GM19023 (cell line): ENCODE measurements at regions not wholly inside any gene's neighbourhood (a gene's known extent, or its start where the extent isn't known, plus 50 kb on each side); places are given as distances from the start of the nearest gene placed in this dataset.
A peak's percentile ranks its signal among the peaks of the same experiment; 100 is the strongest.

Source experiments
- ATAC-seq: cut with Tn5 transposase; IDR thresholded peaks from one replicate; pipeline ENCODE4 v1.9.1; 2021; ENCODE audit warnings: mild to moderate bottlenecking, moderate library complexity; ENCODE audit not compliant: unreplicated experiment

DNA sequence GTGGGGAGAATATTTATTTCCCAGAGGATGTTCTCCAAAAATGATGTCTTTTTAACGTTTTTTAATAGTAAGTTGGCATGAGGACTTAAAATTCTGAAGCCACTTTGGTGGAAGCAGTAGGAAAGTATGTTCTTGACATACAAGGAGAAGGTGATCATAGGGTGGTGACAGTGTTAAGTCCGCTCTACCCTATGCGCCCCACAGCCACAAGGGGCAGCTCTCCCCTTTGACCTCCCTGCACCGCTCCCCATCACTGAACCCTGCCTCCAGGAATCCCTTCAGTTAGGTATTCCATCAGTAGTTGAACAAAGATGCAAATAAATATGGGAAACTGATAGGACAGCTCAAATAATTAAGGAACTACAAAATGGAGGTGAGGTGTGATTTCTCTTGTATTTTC is 111.4 kb downstream of the PLEKHG1 start:
- no peak for ATAC-seq

DNA sequence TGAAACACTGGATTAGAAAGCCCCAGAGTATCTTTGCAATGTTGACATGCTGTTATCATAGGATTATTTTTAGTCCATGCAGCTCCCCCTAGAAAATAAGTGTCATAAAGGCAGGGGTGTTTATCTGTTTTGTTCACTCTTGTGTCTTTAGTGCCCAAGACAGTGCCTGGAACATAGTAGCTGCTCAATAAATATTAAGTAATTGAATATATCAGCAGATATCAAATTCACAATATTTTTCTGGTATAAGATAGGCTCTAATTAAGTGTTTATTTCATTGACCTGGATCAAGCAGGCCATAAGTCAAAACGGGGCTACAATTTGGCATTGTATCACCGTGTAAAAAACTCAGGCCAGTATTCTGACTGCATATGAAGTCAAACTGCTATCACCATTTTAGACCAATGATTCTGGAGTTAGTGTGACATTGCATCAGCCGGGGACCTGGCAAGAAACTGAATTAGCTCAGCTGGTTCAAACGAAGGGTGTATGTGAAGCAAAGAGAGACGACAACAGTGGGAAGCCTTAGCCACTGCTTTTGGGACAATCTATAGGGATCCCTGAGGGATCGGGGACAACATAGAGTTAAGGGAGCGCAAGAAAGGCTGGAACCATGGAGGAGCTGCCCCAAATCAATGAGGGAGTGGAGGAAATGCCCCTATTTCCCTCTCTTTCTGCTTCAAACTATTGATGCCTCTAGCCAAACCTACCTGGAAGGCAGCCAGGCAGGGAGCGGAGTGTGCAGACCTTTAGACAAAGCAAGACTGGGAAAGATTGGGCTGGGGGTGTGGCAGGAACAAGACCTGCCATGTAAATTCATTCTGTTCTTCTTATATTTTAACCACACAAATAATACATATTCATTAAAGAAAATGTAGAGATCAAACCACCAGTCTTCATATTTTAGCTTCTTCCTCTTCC is 112.2 kb downstream of the PLEKHG1 start:
- no peak for ATAC-seq

DNA sequence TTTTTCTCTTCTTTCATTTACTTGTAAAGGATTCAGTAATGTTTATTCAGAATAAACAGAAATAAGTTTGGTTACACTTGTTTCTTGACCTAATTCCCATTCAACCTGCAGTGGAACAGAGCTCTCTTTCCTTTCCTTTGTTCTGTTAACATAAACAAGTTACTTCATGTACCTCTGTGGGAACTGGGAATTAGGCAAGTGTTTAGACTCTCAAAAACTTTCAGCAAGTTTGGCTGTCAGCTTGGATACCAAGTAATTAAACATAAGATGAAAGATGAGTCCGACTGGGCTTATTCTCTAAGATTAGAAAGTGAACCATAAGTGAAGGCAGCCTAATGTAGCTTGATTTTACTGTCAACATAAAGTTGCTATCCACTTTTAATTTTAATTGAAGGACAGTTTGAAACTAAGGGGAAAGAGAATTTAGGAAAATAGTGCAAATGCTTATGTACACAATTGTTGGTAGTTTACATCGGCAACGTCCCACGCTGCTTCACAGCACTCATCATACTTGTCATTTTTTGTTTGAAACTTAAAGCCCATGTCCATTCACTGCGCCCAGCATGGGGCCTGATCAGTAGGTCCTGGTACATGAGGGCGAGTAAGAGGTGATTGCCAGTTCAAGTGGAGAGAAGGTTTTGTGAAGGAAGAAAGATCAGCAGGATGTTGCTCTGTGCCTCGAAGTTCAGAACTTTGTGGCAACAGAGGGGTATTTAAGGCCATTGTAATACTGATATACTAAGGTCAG is 113.0 kb downstream of the PLEKHG1 start:
- ATAC-seq: no peak

DNA sequence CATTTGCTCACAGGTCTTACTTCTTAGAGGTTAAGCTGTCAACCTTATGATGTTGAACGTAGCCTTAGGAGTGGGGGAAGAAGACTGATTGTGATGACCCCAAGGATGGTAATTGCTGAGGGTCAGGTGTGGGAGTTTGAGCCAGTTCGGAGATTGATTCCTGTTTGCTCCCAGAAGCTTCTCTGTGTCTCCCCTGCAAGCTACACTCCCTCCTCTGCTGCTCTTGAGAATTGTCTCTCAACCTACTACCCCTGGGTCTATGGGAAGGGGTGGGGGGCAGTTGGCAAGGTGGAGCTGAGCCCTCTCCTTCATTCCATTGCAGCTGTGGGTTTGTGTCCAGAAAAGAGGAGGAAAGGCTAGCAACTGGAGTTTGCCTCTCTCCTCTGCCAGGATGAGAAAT is 113.8 kb downstream of the PLEKHG1 start:
- no peak for ATAC-seq

DNA sequence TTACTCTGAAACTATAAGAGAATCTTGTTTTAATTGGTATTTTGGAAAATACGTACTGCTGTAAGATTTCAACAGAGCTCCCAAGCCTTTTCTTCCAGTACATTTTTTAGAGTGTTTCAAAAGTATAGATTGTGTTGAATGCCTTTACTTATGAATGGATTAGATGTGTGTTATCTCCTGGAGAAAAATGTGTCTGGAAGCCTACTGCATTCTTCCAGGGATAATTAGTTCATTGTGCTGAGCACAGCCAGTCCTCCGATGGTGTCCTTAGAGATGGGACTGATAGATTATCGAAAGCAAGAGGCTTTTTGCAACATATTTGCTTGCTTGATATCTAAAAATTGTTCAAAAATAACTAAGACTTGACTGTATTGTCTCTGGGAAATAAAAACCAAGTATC is 114.2 kb downstream of the PLEKHG1 start:
- no peak for ATAC-seq

DNA sequence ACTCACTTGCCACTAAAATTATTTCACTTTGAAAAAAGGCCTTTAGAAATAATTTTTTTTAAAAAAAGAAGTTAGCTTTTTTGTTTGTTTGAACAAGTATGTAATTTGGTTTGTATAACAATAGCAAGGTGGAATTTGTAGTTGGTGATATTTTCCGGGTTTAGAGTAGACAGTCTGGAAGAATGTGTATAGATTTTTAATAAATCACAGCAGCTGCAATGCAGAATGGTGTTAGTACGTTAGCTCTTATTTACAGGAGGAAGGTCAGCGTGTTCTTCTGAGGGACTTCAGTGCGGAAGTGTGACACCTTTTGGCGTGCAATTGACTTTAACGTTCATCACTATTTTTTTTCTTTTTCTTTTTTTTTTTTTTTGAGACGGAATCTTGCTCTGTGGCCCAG is 115.4 kb downstream of the PLEKHG1 start:
- ATAC-seq: no peak

DNA sequence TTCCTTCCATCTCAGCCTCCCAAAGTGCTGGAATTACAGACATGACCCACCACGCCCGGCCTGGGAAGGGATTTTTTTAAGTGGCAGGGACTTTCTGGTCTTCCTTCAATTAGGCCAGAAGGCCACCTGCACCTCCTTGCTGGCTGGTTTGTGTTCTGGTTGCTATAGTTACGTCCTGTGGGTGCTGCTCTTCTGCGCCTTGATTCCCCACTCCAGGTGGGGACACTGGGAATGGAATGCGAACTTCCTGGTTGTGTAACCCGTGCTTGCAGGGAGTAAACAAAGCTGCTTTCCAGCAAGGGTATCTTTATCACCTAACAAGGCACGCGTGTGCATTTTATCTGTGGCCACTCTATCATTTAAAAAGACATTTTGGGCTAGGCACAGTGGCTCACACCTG is 117.7 kb downstream of the PLEKHG1 start:
- ATAC-seq: no peak

DNA sequence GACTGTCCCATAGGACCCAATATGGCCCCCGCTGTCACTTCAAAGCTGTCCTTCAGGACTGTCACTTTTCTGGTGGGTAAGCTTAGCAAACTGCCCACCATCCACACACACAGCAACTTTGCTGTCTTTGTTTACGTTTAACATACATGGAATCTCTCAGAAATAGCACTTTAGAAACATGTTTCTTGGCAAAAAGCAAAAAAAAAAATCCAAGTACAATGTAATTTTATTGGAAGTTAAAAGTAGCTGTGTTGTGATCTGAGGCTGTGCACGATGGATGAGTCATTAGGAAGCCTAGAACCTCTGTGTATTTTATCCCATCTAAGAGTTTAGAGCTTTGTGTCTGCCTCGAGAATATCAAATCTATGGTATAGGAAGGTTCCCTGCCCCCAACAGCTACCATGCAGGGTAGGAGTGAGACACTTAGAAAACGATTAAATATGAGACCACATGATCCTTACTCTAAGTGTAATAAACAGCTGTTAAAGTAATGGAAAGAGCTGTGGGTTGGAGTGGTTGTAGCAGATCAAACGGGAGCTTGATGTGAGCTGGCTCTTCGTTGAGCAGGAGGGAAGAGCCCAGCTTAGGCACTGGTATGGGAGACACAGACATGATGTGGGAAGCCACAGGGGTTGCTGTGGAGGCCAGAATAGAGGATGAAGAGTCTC is 119.5 kb downstream of the PLEKHG1 start:
- ATAC-seq: no peak

DNA sequence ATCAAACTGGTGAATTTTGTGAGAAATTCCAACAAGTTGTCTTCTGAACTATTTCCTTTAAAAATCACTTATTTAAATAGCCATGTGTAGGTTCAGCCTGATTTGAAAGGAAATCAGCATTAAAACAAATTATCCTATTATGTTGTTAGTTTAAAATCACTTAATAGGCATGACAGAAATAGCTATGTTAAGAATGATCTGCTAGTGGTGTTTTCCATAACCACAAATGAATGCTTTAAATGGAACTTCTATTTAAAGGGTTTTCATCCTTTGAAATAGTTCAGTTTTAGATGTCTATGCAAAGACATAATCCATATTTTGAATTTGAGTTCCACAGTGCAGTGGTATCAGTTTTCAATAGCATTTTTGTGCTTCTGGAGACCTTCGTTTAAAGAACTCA is 120.1 kb downstream of the PLEKHG1 start:
- ATAC-seq: no peak

DNA sequence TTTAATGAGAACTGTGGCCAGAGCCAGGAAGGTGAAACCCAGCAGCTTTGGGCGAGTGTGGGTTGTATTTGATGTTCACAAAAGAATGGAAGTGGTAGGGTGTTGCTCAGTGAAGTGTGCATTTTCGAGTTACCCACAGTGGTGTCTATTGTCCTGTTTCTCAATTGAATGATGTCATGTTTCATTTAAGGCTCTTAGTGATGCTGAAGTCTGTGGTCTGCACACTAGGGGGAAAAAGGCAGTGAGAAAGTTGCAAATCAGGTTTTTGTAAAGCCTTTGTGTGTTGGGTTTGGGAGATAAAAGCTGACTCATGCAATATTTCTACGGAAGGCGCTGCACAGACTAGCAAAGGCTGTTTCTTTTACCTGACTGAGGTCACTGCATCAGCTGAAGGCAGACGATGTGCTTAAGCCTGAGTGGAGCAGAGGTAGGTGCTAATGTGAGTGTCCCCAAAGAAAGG is 121.1 kb downstream of the PLEKHG1 start:
- ATAC-seq: peak; percentile 97

DNA sequence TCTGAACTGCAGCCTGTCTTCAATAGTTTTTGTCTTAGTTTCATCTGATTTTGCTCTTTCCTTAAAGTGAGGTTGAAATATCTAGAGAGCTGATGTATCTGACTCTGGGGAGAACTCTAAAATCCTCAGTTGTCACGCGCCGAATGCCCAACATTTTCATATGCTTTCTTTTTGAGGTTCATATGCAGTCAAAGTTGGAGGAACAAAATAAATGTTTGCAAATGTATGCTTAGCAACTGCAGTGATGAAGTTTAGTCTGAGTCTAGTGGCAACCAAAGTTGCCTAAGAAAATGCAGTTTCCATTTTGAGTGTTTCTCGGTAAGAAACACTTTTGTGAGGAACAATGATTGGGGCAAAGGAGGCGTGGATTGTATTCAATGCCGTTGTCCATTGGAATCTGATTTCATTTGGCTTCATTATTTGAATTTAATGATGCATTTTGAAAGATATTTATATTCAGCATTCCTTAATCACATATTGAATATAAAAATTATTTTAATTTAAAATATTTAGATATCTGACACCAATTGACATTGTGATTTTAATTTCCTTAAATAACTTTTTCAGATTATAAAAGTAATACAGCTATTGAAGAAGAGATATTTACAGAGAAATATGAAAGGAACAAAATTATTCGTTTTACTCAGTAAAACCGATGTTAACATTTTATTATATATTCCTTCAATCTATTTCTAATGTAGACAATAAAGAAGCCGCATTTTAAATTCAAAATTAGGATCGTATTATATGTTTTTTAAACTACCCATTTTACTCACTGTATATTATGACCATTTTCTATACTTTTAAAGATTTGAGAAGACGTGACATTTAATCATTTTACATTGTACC is 122.0 kb downstream of the PLEKHG1 start:
- ATAC-seq: no peak

DNA sequence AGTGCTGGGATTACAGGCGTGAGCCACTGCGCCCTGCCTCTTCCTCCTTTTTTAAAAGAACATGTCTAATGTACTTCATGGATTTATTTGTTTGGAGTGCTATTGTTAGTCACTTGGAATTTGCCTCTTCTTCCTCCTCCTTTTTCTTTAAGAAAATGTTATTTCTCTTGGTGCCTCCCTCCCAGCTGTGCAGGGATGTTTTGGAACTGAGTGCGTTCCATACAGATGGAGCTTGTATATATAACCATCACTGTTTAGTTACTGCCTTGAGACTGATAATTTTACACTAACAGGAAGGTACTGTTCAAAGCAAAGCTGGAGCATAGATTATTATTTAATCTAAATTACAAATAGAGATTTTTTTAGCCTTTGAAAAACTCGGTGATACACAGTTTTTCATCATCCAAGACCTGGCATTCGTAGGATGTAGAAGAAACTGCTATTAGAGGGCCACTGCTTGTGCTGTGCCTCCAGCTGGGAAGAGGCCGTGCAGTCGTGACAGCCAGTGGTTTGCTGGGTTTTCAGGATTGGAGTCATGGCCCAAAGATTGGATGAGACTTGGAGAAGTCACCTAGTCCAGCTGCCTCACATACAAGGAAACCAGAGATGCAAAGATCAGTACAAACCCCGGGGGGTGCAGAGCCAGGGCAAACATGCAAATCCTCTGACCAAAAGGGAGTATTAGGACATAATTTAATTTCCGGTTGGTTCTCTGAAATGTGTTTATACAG is 123.1 kb downstream of the PLEKHG1 start:
- no peak for ATAC-seq

DNA sequence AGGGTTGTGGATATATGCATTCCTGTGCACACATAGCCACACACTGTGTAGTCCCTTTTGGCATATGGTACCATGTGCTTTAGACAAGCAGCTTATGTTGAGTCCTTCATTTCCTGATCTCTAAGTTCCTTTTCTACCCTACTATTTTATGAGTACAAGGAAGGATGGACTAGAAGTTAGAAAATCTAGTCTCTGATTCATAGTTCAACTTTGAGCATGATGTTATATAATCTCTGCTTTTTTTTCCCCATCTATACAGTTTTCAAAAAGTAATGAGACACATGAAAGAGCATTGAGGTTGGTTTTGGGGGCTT is 123.6 kb downstream of the PLEKHG1 start:
- ATAC-seq: no peak

DNA sequence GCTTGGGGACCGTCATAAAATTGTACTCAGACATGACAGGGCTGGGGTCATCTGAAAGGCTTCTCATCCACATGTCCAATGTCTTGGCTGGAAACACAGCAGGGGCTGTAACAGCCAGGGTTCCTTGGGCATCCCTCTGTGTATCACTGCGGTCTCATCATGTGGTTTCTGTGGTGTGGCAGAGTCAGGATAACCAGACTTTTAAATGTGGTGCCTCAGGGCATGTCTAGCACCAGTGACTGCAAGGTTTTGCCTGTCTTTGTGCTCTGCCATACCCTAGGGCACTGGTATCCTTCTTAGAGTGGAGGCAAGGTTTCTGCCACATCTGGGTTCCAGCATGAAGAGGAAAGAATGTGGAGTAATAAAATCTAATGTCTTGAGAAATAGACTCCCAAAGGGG is 124.2 kb downstream of the PLEKHG1 start:
- no peak for ATAC-seq

DNA sequence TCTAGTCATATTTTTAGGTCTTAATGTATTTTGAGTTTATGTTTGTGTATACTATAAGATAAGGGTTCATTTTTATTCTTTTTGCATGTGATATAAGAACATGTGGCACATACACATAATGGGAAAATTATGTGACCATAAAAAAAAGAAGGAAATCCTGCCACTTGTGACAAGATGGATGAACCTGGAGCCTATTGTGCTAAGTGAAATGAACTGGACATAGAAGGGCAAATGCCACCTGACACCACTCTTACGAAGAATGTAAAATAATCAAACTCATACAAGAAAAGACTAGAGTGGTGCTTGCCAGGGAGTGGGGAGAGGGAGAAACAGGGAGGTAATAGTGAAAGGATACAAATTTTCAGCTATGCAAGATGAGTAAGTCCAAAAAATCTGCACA is 126.1 kb downstream of the PLEKHG1 start:
- ATAC-seq: no peak

DNA sequence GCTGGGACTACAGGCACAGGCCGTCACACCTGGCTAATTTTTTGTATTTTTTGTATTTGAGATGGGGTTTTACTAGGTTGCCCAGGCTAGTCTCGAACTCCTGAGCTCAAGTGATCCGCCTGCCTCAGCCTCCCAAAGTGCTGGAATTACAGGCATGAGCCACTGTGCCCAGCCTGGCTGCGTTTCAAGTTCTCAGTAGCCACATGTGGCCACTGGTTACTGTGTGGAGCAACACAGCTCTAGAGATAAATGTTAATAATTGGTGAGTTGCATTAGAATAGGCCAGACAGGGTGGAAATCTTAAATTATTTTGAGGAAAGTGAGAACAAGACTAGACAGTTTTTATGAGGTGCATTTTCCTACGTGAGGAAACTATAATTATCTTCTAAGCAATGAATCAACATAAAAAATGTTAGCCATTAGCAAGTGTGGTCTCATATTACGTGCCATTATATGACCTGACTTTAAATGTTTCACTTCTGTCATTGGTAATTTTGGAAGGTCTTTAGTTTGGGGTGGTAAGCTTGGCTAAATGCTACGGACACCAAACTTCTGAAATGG is 129.6 kb downstream of the PLEKHG1 start:
- ATAC-seq: no peak

DNA sequence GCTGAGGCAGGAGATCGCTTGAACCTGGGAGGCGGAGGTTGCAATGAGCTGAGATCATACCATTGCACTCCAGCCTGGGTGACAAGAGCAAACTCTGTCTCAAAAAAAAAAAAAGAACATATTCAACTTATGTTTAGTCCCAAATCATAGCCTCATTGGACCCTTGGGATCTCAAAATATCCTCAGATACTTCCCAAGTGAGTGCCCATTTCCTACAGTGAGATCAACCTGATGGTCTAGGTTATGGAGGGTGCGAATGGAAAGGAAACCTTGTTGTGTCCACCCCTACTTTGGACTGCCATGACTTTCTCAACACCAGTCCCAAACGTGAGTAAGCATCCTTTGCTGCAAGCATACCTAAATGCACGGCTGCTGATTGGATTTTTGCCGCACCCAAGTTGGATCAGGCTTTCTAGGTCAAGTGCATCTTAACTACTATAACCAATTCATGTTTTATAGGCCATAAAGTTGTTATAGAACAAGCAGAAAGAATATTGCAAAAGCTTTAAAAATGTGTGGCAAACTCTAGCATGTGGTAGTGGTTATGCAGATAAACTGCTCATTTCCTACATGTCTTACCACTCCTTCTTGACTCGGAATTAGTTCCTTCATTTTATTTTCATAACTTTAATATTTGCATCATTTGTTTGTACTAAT is 131.2 kb downstream of the PLEKHG1 start:
- no peak for ATAC-seq

DNA sequence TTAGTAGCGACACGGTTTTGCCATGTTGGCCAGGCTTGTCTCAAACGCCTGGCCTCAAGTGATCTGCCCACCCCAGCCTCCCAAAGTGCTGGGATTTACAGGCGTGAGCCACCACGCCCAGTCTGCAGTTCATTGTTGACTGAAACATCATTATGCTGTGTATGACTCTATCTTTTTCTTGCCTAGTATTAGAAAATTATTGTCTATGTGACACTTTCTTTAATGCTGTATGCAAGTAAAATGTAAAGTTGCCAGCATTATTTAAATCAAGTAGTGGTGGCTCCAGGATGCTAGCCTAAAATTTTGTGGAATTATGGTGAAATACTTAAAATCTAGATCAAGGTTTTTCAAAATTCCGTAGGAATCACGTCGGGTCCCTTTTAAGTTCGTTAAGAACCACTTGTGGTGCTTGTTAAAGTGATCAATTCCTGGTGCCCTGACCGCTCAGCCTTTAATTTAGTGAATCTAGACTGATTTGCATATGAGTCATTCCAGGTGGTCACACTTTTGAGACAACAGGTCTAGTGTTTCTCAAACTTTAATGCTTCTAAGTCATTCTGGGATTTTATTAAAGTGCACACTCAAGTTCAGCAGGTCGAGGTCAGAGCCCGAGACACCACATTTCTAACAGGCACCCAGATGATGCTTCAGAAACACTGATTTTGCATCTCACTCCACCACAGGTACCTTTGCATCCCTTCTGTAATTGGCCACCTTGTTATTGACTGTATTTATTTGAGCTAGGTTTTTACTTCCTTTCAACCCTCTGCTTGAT is 132.6 kb upstream of the MTHFD1L start:
- no peak for ATAC-seq

DNA sequence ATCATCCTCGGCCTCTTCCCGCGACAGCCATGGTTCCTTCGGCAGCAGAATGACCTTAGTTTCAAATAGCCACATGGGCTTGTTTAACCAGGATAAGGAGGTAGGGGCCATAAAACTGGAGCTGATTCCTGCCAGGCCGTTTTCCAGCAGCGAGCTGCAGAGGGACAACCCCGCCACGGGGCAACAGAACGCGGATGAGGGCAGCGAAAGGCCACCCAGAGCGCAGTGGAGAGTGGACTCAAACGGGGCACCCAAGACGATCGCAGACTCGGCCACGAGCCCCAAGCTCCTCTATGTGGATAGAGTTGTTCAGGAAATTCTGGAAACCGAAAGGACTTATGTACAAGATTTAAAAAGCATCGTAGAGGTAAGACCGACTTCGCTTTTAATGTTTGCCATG is 131.8 kb upstream of the MTHFD1L start:
- ATAC-seq: no peak
